ENCODE measurements at regions not wholly inside any gene's neighbourhood (a gene's known extent, or its start where the extent isn't known, plus 50 kb on each side); places are given as distances from the start of the nearest gene placed in this dataset.

DNA sequence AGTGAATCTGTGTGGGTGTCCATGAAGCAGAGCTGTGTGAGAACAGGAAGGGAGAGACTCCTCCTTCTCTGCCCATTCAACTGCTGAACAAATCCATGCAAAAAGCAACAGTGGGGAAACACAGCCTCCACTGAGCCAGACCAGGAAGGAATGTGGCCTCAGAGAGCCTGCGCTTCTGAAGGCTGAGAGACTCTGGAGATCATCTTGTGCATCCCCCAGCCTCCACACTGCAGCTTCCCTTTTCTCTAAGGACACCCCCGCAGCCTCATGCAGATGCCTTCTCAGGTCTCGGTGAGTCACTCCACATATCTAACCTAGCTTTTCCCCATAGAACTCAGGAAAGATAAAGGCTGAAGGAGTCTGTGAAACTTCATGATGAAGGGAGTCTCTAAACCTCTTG lies 402.9 kb downstream of the TNS1 start:
- ChIA-PET CTCF (no interaction called here), POLR2A (no interaction called here)
- H3K4me2 ChIP-seq (replicated peaks; ENCODE audit: low read depth, low read length, poor library complexity, severe bottlenecking) = no peak overlapping the region
- H3K79me2 ChIP-seq (ENCODE audit: control insufficient read depth, insufficient read depth, low read length) = no peaks in the 10 kb centered on the region
- Mint-ChIP-seq H3K27ac (no peak overlapping the region), H3K9me3 (ENCODE audit: insufficient read depth) (no peaks in the 10 kb centered on the region), H3K4me3 (no peak overlapping the region), H3K4me1 (no peaks in the 10 kb centered on the region), H3K27me3 (peaks cover 24% of the 10 kb centered on the region)
- no peak for DNase-seq
- no peak overlapping the region for H2AFZ ChIP-seq (ENCODE audit: insufficient read depth, low read depth, low read length, poor library complexity, severe bottlenecking)
- peaks cover 0 to 3% (median 0%) of the 10 kb centered on the region in 3 donors for H3K9me3 ChIP-seq (ENCODE audit: control extremely low read depth in 1 of 3, control insufficient read depth in 2 of 3, insufficient read depth in 1 of 3, low read length in 2 of 3)
- no peaks in the 10 kb centered on the region for H3K36me3 ChIP-seq (replicated peaks in 1 of 2; ENCODE audit: control extremely low read depth in 1 of 2, control insufficient read depth in 1 of 2, extremely low read depth in 1 of 2, insufficient read depth in 2 of 2, low read length in 1 of 2)
- no peak overlapping the region for H3K9ac ChIP-seq (ENCODE audit: low read length)
- no peak overlapping the region for H3K4me3 ChIP-seq (ENCODE audit: control extremely low read depth in 1 of 5, extremely low read depth in 1 of 5, insufficient read depth in 1 of 5, low read depth in 2 of 5, low read length in 4 of 5)
- intact Hi-C loops (cut with micrococcal nuclease) = no loop called here
- TF ChIP-seq, protein P1, sequence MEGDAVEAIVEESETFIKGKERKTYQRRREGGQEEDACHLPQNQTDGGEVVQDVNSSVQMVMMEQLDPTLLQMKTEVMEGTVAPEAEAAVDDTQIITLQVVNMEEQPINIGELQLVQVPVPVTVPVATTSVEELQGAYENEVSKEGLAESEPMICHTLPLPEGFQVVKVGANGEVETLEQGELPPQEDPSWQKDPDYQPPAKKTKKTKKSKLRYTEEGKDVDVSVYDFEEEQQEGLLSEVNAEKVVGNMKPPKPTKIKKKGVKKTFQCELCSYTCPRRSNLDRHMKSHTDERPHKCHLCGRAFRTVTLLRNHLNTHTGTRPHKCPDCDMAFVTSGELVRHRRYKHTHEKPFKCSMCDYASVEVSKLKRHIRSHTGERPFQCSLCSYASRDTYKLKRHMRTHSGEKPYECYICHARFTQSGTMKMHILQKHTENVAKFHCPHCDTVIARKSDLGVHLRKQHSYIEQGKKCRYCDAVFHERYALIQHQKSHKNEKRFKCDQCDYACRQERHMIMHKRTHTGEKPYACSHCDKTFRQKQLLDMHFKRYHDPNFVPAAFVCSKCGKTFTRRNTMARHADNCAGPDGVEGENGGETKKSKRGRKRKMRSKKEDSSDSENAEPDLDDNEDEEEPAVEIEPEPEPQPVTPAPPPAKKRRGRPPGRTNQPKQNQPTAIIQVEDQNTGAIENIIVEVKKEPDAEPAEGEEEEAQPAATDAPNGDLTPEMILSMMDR (IDR thresholded peaks at IDR 0.05) = no peak
- no peak for TF ChIP-seq EZH2 (IDR thresholded peaks at IDR 0.05; ENCODE audit: borderline replicate concordance, insufficient read depth, low read depth, low read length, poor library complexity, severe bottlenecking)
- no peaks in the 10 kb centered on the region for H3K4me1 ChIP-seq (ENCODE audit: control insufficient read depth in 2 of 2, insufficient read depth in 2 of 2, low read length in 2 of 2)
- no peak for ATAC-seq (ENCODE audit: low read depth)
- WGBS (ENCODE audit: insufficient coverage) = 100% methylated on average over 1 of the region's 3 CpGs
- H3K27me3 ChIP-seq (replicated peaks in 1 of 4; ENCODE audit: control extremely low read depth in 1 of 4, control insufficient read depth in 3 of 4, insufficient read depth in 4 of 4, low read length in 3 of 4) = peaks cover 0 to 4% (median 0%) of the 10 kb centered on the region in 4 experiments
- no peaks in the 10 kb centered on the region for H4K20me1 ChIP-seq (ENCODE audit: control insufficient read depth, insufficient read depth, low read length, poor library complexity, severe bottlenecking)
- no peak overlapping the region for H3K27ac ChIP-seq (ENCODE audit: low read length in 2 of 2)

DNA sequence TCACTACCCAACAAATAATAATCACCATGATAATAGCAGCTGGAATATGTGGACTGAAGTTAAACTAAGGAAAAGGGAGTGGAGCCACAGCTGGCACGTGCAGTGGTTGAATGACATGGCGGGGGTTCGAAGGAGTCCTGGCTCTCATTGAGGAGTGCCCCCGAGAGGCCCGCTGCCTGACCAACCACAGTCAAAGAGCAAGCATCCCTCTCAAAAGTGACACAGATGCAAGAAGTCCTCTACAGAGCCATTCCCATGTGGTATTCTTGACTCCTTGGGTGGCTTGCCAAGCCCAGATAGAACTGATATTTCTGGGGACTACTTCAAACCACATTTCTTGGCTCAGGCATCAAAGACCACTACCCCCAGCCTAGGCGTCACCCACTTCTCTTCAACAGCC lies 405.1 kb downstream of the TNS1 start:
- Histone ChIP-seq H3K9me3 (ENCODE audit: control extremely low read depth in 1 of 3, control insufficient read depth in 2 of 3, insufficient read depth in 1 of 3, low read length in 2 of 3) (peaks cover 0 to 6% (median 0%) of the 10 kb centered on the region in 3 donors), H3K4me1 (ENCODE audit: control insufficient read depth in 2 of 2, insufficient read depth in 2 of 2, low read length in 2 of 2) (peaks cover 2 to 4% of the 10 kb centered on the region in 2 donors), H3K4me2 (replicated peaks; ENCODE audit: low read depth, low read length, poor library complexity, severe bottlenecking) (no peak overlapping the region), H3K27me3 (replicated peaks in 1 of 4; ENCODE audit: control extremely low read depth in 1 of 4, control insufficient read depth in 3 of 4, insufficient read depth in 4 of 4, low read length in 3 of 4) (peaks cover 0 to 4% (median 0%) of the 10 kb centered on the region in 4 experiments), H3K9ac (ENCODE audit: low read length) (no peak overlapping the region), H3K36me3 (replicated peaks in 1 of 2; ENCODE audit: control extremely low read depth in 1 of 2, control insufficient read depth in 1 of 2, extremely low read depth in 1 of 2, insufficient read depth in 2 of 2, low read length in 1 of 2) (no peaks in the 10 kb centered on the region), H3K4me3 (ENCODE audit: control extremely low read depth in 1 of 5, extremely low read depth in 1 of 5, insufficient read depth in 1 of 5, low read depth in 2 of 5, low read length in 4 of 5) (no peak overlapping the region), H4K20me1 (ENCODE audit: control insufficient read depth, insufficient read depth, low read length, poor library complexity, severe bottlenecking) (no peaks in the 10 kb centered on the region), H2AFZ (ENCODE audit: insufficient read depth, low read depth, low read length, poor library complexity, severe bottlenecking) (no peak overlapping the region), H3K27ac (ENCODE audit: low read length in 2 of 2) (no peak overlapping the region), H3K79me2 (ENCODE audit: control insufficient read depth, insufficient read depth, low read length) (no peaks in the 10 kb centered on the region)
- DNase-seq (no peak), ATAC-seq (ENCODE audit: low read depth) (no peak)
- Mint-ChIP-seq H3K27me3 (peaks cover 24% of the 10 kb centered on the region), H3K9me3 (ENCODE audit: insufficient read depth) (no peaks in the 10 kb centered on the region), H3K27ac (no peak overlapping the region), H3K4me1 (peaks cover 13% of the 10 kb centered on the region), H3K4me3 (no peak overlapping the region)
- ChIA-PET POLR2A (no interaction called here), CTCF (no interaction called here)
- intact Hi-C loops (cut with micrococcal nuclease) = no loop called here
- TF ChIP-seq, protein P1 (IDR thresholded peaks at IDR 0.05) = no peak
- no peak for TF ChIP-seq EZH2 (IDR thresholded peaks at IDR 0.05; ENCODE audit: borderline replicate concordance, insufficient read depth, low read depth, low read length, poor library complexity, severe bottlenecking)
- WGBS (ENCODE audit: insufficient coverage) = 89% methylated on average over 6 of the region's 6 CpGs
